Naive B cell (primary cell): ENCODE measurements at regions not wholly inside any gene's neighbourhood (a gene's known extent, or its start where the extent isn't known, plus 50 kb on each side); places are given as distances from the start of the nearest gene placed in this dataset.
A peak's percentile ranks its signal among the peaks of the same experiment; 100 is the strongest.

Experiments
- ATAC-seq, 2 donors: fragments of 150-1000 bp; cut with Tn5 transposase; 2 replicates each; pipeline ENCODE4 v1.10.0; 2021; ENCODE audit warnings: low read depth in 2 of 2, mild to moderate bottlenecking in 2 of 2, moderate library complexity in 2 of 2
- DNase-seq: peaks from one replicate; pipeline ENCODE4 v3.0.0; 2022
- H3K27ac Mint-ChIP-seq, 6 donors: one replicate each; pipeline ENCODE4 v1.8.0; 2020 to 2022; ENCODE audit warnings: mild to moderate bottlenecking in 6 of 6, mixed read lengths in 6 of 6, moderate library complexity in 5 of 6, inconsistent platforms in 2 of 6
- H3K27me3 Mint-ChIP-seq, 3 donors: one replicate each; pipeline ENCODE4 v1.8.0; 2021 to 2022; ENCODE audit warnings: mixed read lengths in 3 of 3, mild to moderate bottlenecking in 1 of 3
- H3K36me3 Mint-ChIP-seq, 2 donors: one replicate each; pipeline ENCODE4 v1.8.0; 2020 to 2022; ENCODE audit warnings: mixed read lengths in 2 of 2, inconsistent platforms in 1 of 2, mild to moderate bottlenecking in 1 of 2
- H3K4me1 Mint-ChIP-seq, 3 donors: one replicate each; pipeline ENCODE4 v1.8.0; 2020 to 2022; ENCODE audit warnings: mixed read lengths in 3 of 3, inconsistent platforms in 1 of 3, mild to moderate bottlenecking in 1 of 3, moderate library complexity in 1 of 3
- H3K4me3 Mint-ChIP-seq, 8 donors: one replicate each; pipeline ENCODE4 v1.8.0; 2020 to 2022; ENCODE audit warnings: mild to moderate bottlenecking in 8 of 8, mixed read lengths in 8 of 8, moderate library complexity in 8 of 8, inconsistent platforms in 2 of 8
- H3K9me3 Mint-ChIP-seq, 7 donors: one replicate each; pipeline ENCODE4 v1.8.0; 2020 to 2022; ENCODE audit warnings: mixed read lengths in 7 of 7, mild to moderate bottlenecking in 5 of 7, inconsistent platforms in 2 of 7, moderate library complexity in 1 of 7

- no peak overlapping the region for H3K27ac Mint-ChIP-seq
- peaks cover 2 to 18% (median 8%) of the 10 kb centered on the region in 7 donors for H3K9me3 Mint-ChIP-seq
- DNase-seq (no peak), ATAC-seq (no peak)
- H3K36me3 Mint-ChIP-seq, result peaks cover 0 to 9% of the 10 kb centered on the region in 2 donors
- no peaks in the 10 kb centered on the region for H3K4me1 Mint-ChIP-seq
- no peak overlapping the region for H3K4me3 Mint-ChIP-seq
- peaks cover 0 to 4% (median 0%) of the 10 kb centered on the region in 3 donors for H3K27me3 Mint-ChIP-seq
These were observed 180.2 kb downstream of the DRD1 start for GRCh38 chr5:175263776-175264175.

- peak overlapping the region in 1 of 6 donors; percentile 63 for H3K27ac Mint-ChIP-seq
- H3K4me3 Mint-ChIP-seq, result no peak overlapping the region
- no peak for ATAC-seq
- H3K4me1 Mint-ChIP-seq, result no peaks in the 10 kb centered on the region
- DNase-seq, result no peak
- H3K9me3 Mint-ChIP-seq, result peaks cover 2 to 18% (median 10%) of the 10 kb centered on the region in 7 donors
- H3K27me3 Mint-ChIP-seq, result peaks cover 0 to 4% (median 4%) of the 10 kb centered on the region in 3 donors
- peaks cover 0 to 9% of the 10 kb centered on the region in 2 donors for H3K36me3 Mint-ChIP-seq
These were observed 182.5 kb downstream of the DRD1 start for GRCh38 chr5:175261526-175261925.

GRCh38 chr5:175261037-175261436, 182.9 kb downstream of the DRD1 start:
- Mint-ChIP-seq H3K4me3 (no peak overlapping the region), H3K4me1 (no peaks in the 10 kb centered on the region), H3K9me3 (peaks cover 2 to 18% (median 10%) of the 10 kb centered on the region in 7 donors), H3K27me3 (peaks cover 0 to 4% (median 4%) of the 10 kb centered on the region in 3 donors), H3K27ac (no peak overlapping the region), H3K36me3 (peaks cover 0 to 9% of the 10 kb centered on the region in 2 donors)
- DNase-seq (no peak), ATAC-seq (no peak)

- ATAC-seq, result no peak
These were observed 186.2 kb downstream of the DRD1 start for GRCh38 chr5:175257847-175258194.

GRCh38 chr5:175257128-175257846, 186.7 kb downstream of the DRD1 start:
- Mint-ChIP-seq H3K4me3 (no peak overlapping the region), H3K9me3 (peaks cover 0 to 18% (median 4%) of the 10 kb centered on the region in 7 donors)

More at GRCh38 chr5:175257847-175258194, 186.2 kb downstream of the DRD1 start:
- Mint-ChIP-seq H3K4me1 (no peaks in the 10 kb centered on the region), H3K27me3 (peaks cover 0 to 8% (median 4%) of the 10 kb centered on the region in 3 donors), H3K36me3 (peaks cover 0 to 5% of the 10 kb centered on the region in 2 donors), H3K27ac (no peak overlapping the region), H3K9me3 (peaks cover under 1 to 18% (median 6%) of the 10 kb centered on the region in 7 donors), H3K4me3 (no peak overlapping the region)
- DNase-seq, result no peak

GRCh38 chr5:175254155-175254554, 189.8 kb downstream of the DRD1 start:
- peaks cover 0 to 8% (median 0%) of the 10 kb centered on the region in 3 donors for H3K27me3 Mint-ChIP-seq
- H3K27ac Mint-ChIP-seq, result no peak overlapping the region
- DNase-seq (no peak), ATAC-seq (no peak)
- H3K36me3 Mint-ChIP-seq, result no peaks in the 10 kb centered on the region
- peaks cover 0 to 18% (median 2%) of the 10 kb centered on the region in 7 donors for H3K9me3 Mint-ChIP-seq
- no peaks in the 10 kb centered on the region for H3K4me1 Mint-ChIP-seq
- no peak overlapping the region for H3K4me3 Mint-ChIP-seq

More at GRCh38 chr5:175257128-175257846, 186.7 kb downstream of the DRD1 start:
- Mint-ChIP-seq H3K36me3 (peaks cover 0 to 5% of the 10 kb centered on the region in 2 donors), H3K27ac (no peak overlapping the region), H3K27me3 (peaks cover 0 to 8% (median 4%) of the 10 kb centered on the region in 3 donors), H3K4me1 (no peaks in the 10 kb centered on the region)
- DNase-seq (no peak), ATAC-seq (no peak)

- ATAC-seq (no peak), DNase-seq (no peak)
- Mint-ChIP-seq H3K27ac (no peak overlapping the region), H3K27me3 (peaks cover 0 to 12% (median 0%) of the 10 kb centered on the region in 3 donors), H3K36me3 (no peaks in the 10 kb centered on the region), H3K4me1 (no peaks in the 10 kb centered on the region), H3K9me3 (peaks cover 0 to 19% (median 3%) of the 10 kb centered on the region in 7 donors), H3K4me3 (no peak overlapping the region)
These were observed 190.4 kb downstream of the DRD1 start for GRCh38 chr5:175253597-175253996.

- no peak for ATAC-seq
- Mint-ChIP-seq H3K9me3 (peaks cover 0 to 14% (median 2%) of the 10 kb centered on the region in 7 donors), H3K27me3 (peaks cover 0 to 12% (median 5%) of the 10 kb centered on the region in 3 donors), H3K27ac (no peak overlapping the region), H3K4me1 (no peaks in the 10 kb centered on the region), H3K36me3 (no peaks in the 10 kb centered on the region), H3K4me3 (no peak overlapping the region)
- no peak for DNase-seq
These were observed 191.7 kb downstream of the DRD1 start for GRCh38 chr5:175252234-175252805.

GRCh38 chr5:175250426-175250825, 193.6 kb downstream of the DRD1 start:
- no peak overlapping the region for H3K27ac Mint-ChIP-seq
- DNase-seq (no peak), ATAC-seq (no peak)
- H3K36me3 Mint-ChIP-seq, result no peaks in the 10 kb centered on the region
- no peak overlapping the region for H3K4me3 Mint-ChIP-seq
- H3K4me1 Mint-ChIP-seq, result no peaks in the 10 kb centered on the region
- H3K27me3 Mint-ChIP-seq, result peaks cover 5 to 14% (median 8%) of the 10 kb centered on the region in 3 donors
- H3K9me3 Mint-ChIP-seq, result peaks cover 0 to 18% (median 2%) of the 10 kb centered on the region in 7 donors

- Mint-ChIP-seq H3K4me3 (no peak overlapping the region), H3K9me3 (peaks cover 0 to 12% (median 2%) of the 10 kb centered on the region in 7 donors), H3K36me3 (no peaks in the 10 kb centered on the region), H3K27ac (no peak overlapping the region), H3K27me3 (peaks cover 4 to 15% (median 8%) of the 10 kb centered on the region in 3 donors), H3K4me1 (no peaks in the 10 kb centered on the region)
- no peak for DNase-seq
- ATAC-seq, result no peak
These were observed 195.5 kb downstream of the DRD1 start for GRCh38 chr5:175248416-175248905.

- Mint-ChIP-seq H3K4me1 (no peaks in the 10 kb centered on the region), H3K27ac (no peak overlapping the region), H3K36me3 (no peaks in the 10 kb centered on the region), H3K27me3 (peaks cover 4 to 15% (median 8%) of the 10 kb centered on the region in 3 donors), H3K9me3 (peaks cover 0 to 16% (median 0%) of the 10 kb centered on the region in 7 donors), H3K4me3 (no peak overlapping the region)
- ATAC-seq, result no peak
- no peak for DNase-seq
These were observed 197.0 kb downstream of the DRD1 start for GRCh38 chr5:175246889-175247520.

GRCh38 chr5:175246242-175246888, 197.6 kb downstream of the DRD1 start:
- no peak overlapping the region for H3K4me3 Mint-ChIP-seq
- peaks cover 0 to 16% (median 0%) of the 10 kb centered on the region in 7 donors for H3K9me3 Mint-ChIP-seq
- ATAC-seq (no peak), DNase-seq (no peak)
- H3K27ac Mint-ChIP-seq, result no peak overlapping the region
- H3K27me3 Mint-ChIP-seq, result peaks cover 4 to 15% (median 8%) of the 10 kb centered on the region in 3 donors
- H3K36me3 Mint-ChIP-seq, result no peaks in the 10 kb centered on the region
- H3K4me1 Mint-ChIP-seq, result no peaks in the 10 kb centered on the region

GRCh38 chr5:175243441-175243840, 200.5 kb downstream of the DRD1 start:
- H3K4me1 Mint-ChIP-seq, result no peaks in the 10 kb centered on the region
- peaks cover 0 to 20% (median 16%) of the 10 kb centered on the region in 3 donors for H3K27me3 Mint-ChIP-seq
- peaks cover 0 to 20% (median 0%) of the 10 kb centered on the region in 7 donors for H3K9me3 Mint-ChIP-seq
- no peak for DNase-seq
- peaks cover 0 to 8% of the 10 kb centered on the region in 2 donors for H3K36me3 Mint-ChIP-seq
- H3K4me3 Mint-ChIP-seq, result no peak overlapping the region
- peak overlapping the region in 1 of 6 donors; percentile 46 for H3K27ac Mint-ChIP-seq
- no peak for ATAC-seq
